GM23248 (cell line): ENCODE measurements at regions not wholly inside any gene's neighbourhood (a gene's known extent, or its start where the extent isn't known, plus 50 kb on each side); places are given as distances from the start of the nearest gene placed in this dataset.

ENCODE experiments used
- EZH2 ChIP-seq: fragments of 200-600 bp; sonication (generic); IDR thresholded peaks from 2 replicates; pipeline ENCODE4 v1.6.1; 2018; ENCODE audit warnings: antibody characterized with exemption, mild to moderate bottlenecking; ENCODE audit not compliant: insufficient read depth, poor library complexity, severe bottlenecking
- EZH2phosphoT487 ChIP-seq: fragments of 200-600 bp; sonication (generic); IDR thresholded peaks from 2 replicates; pipeline ENCODE4 v1.6.1; 2018; ENCODE audit warnings: antibody characterized with exemption, moderate library complexity, mild to moderate bottlenecking, low read depth; ENCODE audit not compliant: insufficient read depth

DNA sequence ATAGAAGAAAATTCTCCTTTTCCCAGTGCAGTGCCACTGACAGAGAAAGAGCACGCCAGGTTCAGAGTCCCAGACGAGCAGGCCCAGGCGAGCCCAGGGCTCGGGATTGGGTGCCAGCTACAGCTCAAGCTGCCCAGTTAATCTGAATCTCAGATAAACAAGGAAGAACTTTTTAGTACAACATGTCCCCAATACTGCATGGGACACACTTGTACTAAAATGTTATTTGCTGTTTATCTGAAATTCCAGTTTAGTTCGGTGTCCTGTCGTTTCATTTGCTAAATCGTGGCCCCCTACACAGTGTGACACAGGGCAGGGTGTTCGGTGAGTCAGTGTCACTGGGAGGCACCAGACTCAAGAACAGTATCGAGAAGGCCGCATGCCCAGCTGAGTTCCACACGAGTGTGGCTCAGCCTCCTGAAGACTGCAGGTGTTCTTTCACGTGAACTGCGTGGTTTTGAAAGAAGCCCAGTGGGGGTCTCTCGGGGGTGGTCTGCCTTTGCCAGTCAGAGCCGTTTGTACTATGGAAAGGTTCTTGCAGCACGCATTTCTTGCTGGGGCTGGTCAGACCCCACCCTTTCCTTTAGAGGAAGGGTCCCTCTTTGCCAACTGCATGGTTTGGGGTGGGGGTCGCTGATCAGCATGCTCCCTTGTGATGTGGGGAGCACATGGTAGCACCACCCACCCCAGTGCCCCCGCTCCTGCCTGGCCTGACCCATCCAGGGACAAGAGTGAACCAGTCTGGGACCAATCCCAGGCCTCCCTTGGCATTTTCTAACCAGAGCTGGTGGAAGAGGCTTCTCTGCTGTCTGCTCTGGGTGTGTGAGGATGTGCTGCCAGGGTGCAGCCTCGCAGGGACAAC lies 115.6 kb upstream of the B3GAT1 start:
- no peak for TF ChIP-seq EZH2
- no peak for TF ChIP-seq EZH2phosphoT487
